22Rv1 (cell line): ENCODE measurements at regions not wholly inside any gene's neighbourhood (a gene's known extent, or its start where the extent isn't known, plus 50 kb on each side); places are given as distances from the start of the nearest gene placed in this dataset.

Experiments
- CTCF ChIP-seq: fragments of 450-650 bp; IDR thresholded peaks from 2 replicates; pipeline ENCODE4 v1.5.1; 2017; ENCODE audit warnings: mild to moderate bottlenecking
- ZFX ChIP-seq: fragments of 450-650 bp; IDR thresholded peaks from 2 replicates; pipeline ENCODE4 v1.6.1; 2017; ENCODE audit warnings: antibody characterized with exemption, borderline replicate concordance

GRCh38 chr2:8581601-8582041 is 100.2 kb upstream of the ID2 start:
- TF ChIP-seq CTCF (no peak), ZFX (no peak)
